ENCODE measurements at regions not wholly inside any gene's neighbourhood (a gene's known extent, or its start where the extent isn't known, plus 50 kb on each side); places are given as distances from the start of the nearest gene placed in this dataset.
"Not testable (repeated sequence)": the region's sequence is repeated elsewhere in the genome, so short reads cannot be mapped to it uniquely, and the experiment has no call there.

GRCh38 chr13:79917628-79918027 lies 423.3 kb downstream of the SPRY2 start:
- no peak for DNase-seq

- peak; percentile 78 to 84 for DNase-seq
Observed at GRCh38 chr13:79915114-79915811, 425.7 kb downstream of the SPRY2 start.

- DNase-seq = no peak
Observed at GRCh38 chr13:79913141-79913827, 427.6 kb downstream of the SPRY2 start.

GRCh38 chr13:79912403-79912802 lies 428.5 kb downstream of the SPRY2 start:
- DNase-seq = no peak

GRCh38 chr13:79910875-79911540 lies 429.9 kb downstream of the SPRY2 start:
- no peak for DNase-seq

GRCh38 chr13:79909644-79910043 lies 428.7 kb downstream of the NDFIP2 start:
- no peak for DNase-seq

GRCh38 chr13:79908381-79908780 lies 427.4 kb downstream of the NDFIP2 start:
- peak in 1 of 2 donors; percentile 45 for DNase-seq

GRCh38 chr13:79907527-79907926 lies 426.6 kb downstream of the NDFIP2 start:
- DNase-seq = no peak

GRCh38 chr13:79906345-79906744 lies 425.4 kb downstream of the NDFIP2 start:
- no peak for DNase-seq

- no peak for DNase-seq
Observed at GRCh38 chr13:79905018-79905417, 424.1 kb downstream of the NDFIP2 start.

- DNase-seq = no peak
Observed at GRCh38 chr13:79904581-79904980, 423.6 kb downstream of the NDFIP2 start.

GRCh38 chr13:79901336-79901735 lies 420.4 kb downstream of the NDFIP2 start:
- DNase-seq = no peak

- no peak for DNase-seq
Observed at GRCh38 chr13:79900356-79900755, 419.4 kb downstream of the NDFIP2 start.

GRCh38 chr13:79898996-79899395 lies 418.0 kb downstream of the NDFIP2 start:
- no peak for DNase-seq

- no peak for DNase-seq
Observed at GRCh38 chr13:79898202-79898826, 417.4 kb downstream of the NDFIP2 start.

- DNase-seq = no peak
Observed at GRCh38 chr13:79896851-79897250, 415.9 kb downstream of the NDFIP2 start.

- no peak for DNase-seq
Observed at GRCh38 chr13:79895416-79895815, 414.5 kb downstream of the NDFIP2 start.

- not testable (repeated sequence) for DNase-seq
Observed at GRCh38 chr13:79887278-79887677, 406.3 kb downstream of the NDFIP2 start.

- no peak for DNase-seq
Observed at GRCh38 chr13:79886601-79887000, 405.6 kb downstream of the NDFIP2 start.

- no peak for DNase-seq
Observed at GRCh38 chr13:79884890-79885289, 403.9 kb downstream of the NDFIP2 start.

GRCh38 chr13:79883216-79883615 lies 402.3 kb downstream of the NDFIP2 start:
- DNase-seq = no peak

- DNase-seq = no peak
Observed at GRCh38 chr13:79880818-79881217, 399.9 kb downstream of the NDFIP2 start.
